DMS53 treated with DMSO at 0.1 percent for 48 hours (cell line): ENCODE measurements at regions not wholly inside any gene's neighbourhood (a gene's known extent, or its start where the extent isn't known, plus 50 kb on each side); places are given as distances from the start of the nearest gene placed in this dataset.

Source experiments
- DNase-seq: peaks from one replicate; lab custom pipeline; 2025; ENCODE audit not compliant: unreplicated experiment; lab: John Stamatoyannopoulos, UW

DNA sequence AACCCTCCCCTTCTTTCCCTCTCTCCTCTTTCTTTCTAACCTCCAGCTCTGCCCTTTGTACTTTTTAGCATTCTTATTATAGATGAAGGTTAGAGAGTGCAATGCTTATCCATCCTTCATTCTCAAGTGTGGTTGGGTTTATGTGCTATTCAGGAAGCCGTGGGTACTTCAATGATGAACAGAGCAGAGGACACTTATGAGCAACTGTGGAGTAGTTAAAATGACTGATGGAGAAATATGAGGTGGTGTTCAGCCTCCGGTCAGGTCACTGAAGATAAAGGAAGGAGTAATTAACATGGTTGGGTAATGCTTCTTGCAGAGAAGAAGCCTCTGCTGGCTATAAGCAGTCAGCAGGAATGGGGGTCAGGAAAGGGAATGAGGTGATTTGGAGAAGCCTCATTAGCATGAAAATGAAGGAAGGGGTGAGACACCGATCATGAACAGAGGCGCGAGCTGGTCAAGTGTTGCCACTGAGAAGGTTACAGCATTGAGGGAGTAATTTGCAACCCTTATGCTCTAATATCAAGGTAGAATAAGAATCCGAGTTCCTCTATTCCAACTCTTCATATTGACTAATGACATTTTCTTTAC lies 174.7 kb downstream of the LPIN1 start:
- no peak for DNase-seq

DNA sequence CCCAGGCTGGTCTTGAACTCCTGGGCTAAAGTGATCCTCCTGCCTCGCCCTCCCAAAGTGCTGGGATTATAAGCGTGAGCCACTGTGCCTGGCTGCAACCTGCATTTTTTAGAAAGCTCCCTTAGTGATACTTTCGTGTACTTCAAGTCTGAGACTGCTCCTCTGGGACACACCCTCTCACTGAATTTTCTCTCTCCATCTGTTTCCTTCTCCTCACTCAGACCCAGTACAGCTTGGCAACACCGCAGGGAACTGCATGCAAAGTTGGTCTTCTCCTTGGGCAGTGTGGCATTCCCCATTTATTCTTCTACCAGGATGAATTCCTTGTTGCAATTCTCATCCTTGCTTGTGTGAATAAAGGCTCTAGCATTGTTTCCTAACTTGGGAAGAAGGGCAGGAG lies 175.9 kb downstream of the LPIN1 start:
- DNase-seq, result no peak

DNA sequence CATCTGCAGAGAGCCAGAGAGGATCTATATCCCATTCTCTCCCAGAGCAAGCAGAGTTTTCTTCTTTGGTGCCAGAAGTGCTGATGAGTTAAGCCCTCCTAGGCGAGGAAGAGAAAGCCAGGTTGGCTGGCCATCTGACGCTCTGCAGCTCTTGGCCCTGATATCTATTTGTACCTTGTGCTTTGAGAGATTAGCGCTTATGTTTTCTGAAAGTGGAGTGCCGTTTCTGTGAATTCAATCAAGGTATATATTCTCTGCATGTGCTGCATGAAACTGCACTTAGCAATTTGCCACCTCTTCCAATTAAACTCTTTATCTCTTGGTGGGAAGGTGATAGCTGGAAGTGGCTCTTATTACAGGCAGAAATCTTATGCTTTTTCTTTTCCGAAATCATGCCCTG lies 177.5 kb downstream of the LPIN1 start:
- no peak for DNase-seq

DNA sequence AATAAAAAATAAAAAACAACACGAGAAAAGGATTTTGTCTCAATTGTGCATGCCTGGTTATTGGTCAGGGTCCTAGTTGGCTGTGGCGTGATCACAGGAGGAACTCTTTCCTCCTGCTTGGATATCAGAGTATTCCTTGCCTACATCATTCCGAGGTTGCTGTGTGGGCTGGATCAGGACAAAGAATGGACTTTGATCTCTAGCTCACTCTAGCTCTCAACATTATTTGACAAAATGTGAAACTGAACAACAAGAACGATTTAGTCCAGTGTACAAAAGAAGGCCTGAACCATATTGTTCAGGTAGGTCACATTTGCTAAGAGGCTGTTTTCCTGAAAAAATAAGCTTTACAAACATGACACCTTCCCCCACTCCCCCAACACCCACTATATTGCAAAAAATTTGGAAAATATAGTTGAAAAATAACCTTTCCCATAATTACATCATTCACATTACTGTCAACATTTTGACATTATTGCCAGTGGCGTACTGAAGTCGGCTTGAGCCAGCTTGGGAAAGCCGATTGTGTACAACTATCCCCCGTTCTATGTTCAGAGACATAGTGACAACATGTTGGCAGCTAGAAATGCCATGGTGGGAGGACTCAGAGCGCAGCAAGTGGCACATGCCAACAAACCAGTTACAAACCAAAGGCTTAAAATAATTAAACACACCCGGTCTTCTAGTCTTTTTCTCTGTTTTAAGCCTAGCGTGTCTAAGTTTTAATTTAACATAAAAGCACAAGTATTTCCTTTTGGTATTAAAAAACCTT lies 179.0 kb downstream of the LPIN1 start:
- peak; percentile 8 for DNase-seq

DNA sequence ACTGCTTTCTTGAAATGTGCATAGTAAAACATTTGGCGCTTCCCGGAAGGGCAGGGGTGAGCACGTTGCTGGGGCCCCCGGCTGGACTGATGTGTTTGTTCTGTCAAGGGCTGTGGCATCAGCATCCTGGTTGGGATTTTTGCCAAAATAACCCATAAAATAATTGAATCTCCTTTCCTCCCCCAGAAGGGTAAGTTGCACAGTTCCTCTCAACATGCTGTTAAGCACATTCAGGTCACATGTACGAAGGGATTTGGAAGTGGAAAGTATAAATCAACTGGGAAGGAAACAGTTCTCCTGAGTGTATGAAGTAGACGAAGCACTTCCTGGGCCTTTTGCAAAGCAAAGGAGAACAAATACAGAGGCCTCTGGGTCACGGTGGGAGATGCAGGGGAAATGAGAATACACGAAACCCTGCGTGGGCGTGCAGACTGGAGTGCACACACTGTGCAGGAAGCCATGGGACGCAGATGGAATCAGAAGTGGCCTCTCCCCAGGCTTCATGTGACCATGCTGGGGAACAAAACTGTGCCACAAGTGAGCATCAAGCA lies 183.9 kb downstream of the LPIN1 start:
- no peak for DNase-seq

DNA sequence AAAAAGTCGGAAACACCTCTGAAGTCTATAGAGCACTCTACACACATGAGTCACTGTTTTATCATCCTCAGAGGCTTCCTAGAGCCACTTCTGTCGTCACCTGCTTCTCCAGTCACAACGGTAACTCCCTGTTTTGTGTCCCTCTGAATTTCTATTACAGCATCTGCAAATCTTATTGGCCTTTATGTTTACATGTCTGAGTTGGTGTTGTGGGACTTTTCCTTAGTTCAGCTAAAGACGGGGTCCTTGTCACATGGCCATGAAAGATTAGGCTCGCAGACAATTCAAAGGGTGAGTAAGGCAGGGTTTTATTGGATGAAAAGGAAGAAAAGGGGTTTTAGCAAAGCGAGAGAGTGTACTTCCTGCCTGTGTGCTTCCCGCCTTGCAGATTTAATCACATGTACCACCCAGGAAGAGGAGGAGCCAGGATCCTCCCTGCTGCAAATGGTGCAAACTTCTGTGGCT lies 185.6 kb downstream of the LPIN1 start:
- DNase-seq, result peak; percentile 72

DNA sequence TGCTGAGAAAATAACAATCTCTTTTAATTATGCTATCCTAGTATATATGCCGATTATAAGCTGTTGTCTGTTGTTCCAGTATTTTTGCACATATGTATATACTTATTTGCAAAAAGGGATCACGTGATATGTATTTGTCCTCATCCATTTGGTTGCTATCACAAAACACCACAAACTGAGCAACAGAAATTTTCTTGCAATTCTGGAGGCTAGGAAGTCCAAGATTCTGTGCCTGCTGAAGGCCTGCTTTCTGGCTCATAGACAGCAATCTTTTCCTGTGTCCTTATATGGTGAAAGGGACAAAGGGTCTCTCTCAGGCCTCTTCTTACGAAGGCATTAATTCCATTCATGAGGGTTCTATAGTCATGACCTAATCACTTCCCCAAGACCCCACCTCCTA lies 186.5 kb downstream of the LPIN1 start:
- DNase-seq, result no peak

DNA sequence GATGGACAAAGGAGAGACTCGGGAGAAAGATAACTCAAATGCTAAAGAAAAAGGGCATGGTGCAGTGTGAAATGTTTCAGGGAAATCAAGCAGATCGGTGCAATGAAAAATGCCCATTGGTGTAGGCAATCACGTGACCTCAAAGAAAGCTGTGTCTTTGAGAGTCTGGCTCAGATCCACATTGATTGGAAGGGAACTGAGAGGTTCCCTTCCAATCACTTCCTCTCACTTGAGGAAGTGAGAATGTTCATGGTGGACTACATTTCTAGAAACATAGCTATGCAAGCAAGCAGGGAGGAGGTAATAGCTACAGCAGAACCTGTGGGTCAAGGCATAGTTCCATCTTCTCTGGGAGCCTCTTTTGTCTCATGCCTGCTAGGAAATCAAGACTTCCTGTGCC lies 187.4 kb downstream of the LPIN1 start:
- DNase-seq, result no peak

DNA sequence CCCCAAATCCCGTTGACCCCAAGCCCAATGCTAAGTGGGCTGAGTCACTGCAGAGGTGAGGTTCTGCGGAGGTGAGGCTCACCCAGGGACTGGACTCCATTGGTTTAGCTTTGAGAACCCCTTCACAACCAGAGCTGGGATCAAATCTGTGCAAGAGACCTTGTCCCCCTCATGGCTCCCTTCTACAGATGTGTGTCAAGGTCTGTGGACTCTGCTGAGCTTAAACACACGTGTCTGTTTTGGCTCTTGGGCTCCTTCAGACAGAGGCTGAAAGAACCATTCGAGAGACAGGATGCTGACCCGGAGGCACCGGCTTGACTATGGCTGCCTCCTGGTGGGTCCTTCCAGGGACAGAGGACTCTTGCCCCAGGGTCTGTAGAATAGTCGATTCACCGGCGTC lies 190.3 kb downstream of the LPIN1 start:
- DNase-seq, result no peak

DNA sequence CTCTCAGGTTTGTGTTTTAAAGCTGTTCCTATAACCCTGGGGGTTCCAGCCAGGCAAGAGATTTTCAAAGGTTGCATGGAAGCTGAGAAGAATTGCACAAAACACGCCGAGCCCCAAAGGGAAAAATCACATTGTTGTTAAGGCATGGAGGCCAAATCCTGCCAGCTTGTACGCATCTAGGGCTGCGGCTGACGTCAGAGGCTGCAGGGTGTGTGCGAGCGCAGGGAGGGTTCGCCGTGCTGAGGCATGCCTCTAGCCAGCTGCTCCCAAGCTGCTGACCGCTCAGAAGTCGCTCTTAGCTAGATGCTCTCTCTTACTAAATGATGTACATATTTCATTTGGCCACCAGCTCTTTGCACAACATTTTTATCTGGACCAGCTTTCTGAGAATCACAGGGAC lies 191.8 kb downstream of the LPIN1 start:
- DNase-seq, result no peak

DNA sequence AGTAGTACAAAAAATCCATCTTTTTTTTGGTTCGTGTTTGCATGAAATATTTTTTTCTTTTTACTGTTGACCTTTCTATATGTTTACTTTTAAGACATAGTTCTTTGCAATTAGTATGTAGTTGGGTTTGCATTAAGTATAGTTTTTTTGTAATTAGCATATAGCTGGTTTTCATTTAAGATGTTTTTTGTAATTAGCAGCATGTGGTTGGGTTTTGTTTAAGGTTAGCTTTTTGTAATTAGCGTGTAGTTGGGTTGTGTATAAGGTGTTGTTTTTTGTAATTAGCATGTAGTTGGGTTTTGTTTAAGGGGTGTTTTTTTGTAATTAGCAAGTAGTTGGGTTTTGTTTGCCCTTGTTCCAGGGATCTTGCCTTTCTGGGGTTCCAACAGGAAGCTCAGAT lies 193.1 kb downstream of the LPIN1 start:
- no peak for DNase-seq

DNA sequence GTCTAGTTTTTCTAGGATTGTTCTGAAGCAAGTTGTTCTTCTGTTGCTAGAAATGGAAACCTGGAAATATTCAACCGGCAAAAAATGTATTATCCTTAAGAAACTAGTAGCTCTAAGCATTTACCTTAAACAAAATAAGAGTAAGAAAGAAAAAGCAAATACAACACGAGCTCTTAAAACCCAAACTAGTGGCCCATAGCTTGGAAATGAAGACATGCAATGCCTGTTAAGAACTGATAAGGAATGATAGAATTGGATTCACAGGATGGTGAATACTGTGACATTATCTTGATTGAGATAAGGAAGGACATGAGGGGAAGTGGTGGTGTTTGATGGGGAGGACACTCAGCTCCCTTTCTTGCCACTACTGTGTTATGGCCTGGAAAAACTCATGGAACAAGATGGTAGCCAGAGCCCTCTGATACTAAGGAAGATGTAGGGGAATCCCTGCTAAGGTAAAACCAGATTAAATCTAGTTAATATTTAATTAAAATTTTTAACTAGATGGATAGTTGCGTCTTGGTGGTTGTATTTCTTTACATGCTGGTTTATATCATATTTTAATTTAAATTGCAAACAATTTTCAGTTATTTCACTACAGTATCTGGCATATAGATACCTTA lies 193.8 kb downstream of the LPIN1 start:
- DNase-seq, result no peak

DNA sequence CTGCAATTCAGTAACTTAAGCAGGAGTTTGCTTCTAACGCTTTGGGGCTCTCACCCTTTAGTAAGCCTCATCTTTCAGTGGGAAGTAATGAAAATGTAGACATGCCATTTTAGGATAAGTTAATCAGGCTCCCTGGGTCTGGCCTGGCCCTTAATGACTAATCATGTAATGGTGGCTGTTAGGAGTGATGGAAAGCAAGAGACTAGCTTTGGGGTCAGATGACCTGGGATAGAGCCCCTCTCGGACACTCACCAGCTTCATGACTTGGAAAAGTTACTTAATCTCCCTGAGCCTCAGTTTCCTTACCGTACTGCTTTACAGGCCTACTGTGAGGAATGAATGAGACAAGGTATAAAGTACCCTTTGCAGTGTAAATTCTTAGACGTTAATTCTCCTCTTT lies 194.4 kb downstream of the LPIN1 start:
- no peak for DNase-seq

DNA sequence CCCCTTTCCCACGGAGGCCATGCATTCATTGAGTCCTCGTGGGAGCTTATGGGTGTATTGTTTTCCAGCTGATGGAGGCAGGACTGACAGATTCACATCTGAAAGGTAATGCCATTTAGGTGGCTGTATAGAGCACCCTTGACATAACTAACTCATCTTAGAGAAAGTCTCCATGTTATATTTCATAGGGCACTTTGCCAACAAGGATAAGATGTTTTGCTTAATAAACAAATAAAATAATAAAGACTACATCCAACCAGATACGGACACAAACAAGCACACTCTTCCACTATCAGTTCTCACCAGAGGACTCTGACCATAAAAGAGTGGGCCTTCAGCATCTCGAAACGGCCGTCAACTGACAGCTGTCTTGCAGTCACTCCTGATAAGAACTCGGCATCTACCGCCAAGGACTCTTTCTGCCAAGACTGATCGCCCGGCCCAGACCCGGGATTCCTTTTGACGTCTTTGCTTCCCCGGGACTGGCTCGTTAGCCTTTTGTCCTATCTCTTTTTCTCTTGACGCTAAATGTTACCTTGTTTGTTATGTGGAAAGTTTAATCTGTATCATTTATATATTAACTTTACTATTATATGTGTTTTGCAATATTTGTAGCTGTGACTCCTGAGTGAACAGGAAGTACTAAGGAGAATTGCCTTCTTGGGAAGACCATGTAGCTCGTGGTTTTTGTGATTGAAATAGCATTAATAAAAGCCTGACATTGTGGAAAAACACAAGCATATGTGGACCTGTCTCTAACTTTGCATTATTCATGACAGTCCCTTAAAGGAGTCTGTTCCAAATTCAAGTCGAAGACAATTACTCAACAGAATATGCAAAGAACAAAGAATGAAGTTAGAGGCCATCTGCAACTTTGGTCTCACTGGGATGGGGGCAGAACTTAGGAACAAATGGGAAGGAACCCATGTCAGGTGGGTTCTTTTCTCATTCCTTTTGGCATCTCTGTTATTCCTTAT lies 195.1 kb downstream of the LPIN1 start:
- no peak for DNase-seq

DNA sequence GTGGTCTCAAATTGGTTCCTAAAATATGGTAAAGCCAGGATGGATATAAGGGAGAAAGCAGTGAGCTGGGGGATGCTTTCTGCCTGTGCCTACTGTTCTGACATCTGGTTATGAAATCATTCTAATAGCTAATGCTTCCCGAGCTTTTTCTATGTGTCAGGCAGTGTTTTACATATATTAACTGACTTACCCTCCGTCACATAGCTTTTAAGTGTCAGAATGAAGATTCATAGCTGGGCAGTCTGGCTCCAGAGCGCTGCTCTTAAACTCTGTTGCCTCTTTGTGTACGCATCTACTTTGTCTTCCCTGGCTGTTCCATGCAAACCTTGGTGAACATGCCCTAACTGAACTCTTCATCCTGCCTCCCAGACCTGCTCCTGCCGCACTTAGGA lies 195.7 kb downstream of the LPIN1 start:
- DNase-seq, result no peak

DNA sequence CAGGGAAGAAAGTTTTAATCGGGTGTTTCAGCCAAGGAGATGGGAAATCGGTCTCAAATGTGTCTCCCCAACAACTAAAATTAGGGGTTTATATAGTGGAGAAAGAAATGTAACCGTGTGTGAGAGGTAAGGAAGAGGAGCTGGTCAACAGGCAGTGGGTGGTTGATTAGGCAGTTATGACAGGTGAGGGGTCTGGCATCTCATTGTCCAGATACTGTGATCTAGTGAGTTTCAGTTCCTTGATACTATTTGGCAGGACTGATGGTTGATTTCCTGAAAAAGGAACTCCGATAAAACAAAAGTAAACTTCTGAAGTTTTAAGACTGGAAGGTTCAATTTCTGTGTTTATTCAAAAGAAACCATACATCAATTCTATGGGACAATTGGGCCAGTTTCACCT lies 197.9 kb downstream of the LPIN1 start:
- no peak for DNase-seq

DNA sequence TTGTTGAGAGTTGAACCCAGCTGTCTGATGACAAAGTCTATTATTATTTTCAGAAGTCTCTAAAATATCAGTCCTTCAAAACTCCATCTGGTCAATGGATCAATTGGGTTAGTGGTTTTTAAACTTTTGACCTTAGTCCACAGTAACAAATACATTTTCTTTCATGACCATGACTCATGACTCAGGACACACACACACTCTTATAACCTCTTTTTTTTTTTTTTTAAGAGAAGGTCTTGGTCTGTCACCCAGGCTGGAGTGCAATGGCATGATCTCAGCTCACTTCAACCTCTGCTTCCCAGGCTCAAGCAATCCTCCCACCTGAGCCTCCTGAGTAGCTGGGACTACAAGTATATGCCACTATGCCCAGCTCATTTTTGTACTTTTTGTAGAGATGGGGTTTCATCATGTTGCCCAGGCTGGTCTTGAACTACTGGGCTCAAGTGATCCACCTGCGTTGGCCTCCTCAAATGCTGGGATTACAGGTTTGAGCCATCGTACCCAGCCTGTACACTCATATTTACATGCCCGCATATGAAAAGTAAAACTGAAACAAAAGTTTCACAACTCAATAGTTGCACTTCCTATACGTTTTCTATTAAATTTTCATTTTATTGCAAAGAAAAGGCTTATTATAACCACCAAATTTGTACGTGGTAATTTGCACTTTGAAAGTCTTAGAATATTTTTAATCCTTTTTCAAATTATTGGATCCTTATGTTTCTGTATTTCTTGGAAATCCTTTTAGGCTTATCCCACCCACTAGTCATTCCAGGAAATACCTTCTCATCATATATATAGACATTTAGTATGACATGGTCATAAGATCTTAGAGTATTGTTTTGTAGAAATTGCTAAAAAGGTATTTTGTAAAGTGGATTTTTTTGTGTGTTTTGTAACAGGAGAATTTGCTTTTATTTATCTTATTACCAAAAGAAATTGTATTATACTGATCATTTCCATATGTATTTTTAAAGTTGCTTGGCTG lies 199.0 kb downstream of the LPIN1 start:
- no peak for DNase-seq

DNA sequence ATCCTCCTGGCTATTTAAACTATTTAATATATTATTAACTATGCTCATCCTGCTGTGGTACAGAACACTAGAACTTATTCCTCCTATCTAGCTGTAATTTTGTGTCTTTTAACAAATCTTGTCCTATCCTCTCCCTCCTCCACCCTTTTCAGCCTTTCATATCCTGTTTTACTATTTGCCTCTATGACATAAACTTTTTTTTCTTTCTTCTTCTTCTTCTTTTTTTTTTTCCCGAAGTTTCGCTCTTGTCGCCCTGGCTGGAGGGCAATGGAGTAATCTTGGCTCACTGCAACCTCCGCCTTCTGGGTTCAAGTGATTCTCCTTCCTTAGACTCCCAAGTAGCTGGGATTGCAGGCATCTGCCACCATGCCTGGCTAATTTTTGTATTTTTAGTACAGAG lies 201.5 kb downstream of the LPIN1 start:
- no peak for DNase-seq

DNA sequence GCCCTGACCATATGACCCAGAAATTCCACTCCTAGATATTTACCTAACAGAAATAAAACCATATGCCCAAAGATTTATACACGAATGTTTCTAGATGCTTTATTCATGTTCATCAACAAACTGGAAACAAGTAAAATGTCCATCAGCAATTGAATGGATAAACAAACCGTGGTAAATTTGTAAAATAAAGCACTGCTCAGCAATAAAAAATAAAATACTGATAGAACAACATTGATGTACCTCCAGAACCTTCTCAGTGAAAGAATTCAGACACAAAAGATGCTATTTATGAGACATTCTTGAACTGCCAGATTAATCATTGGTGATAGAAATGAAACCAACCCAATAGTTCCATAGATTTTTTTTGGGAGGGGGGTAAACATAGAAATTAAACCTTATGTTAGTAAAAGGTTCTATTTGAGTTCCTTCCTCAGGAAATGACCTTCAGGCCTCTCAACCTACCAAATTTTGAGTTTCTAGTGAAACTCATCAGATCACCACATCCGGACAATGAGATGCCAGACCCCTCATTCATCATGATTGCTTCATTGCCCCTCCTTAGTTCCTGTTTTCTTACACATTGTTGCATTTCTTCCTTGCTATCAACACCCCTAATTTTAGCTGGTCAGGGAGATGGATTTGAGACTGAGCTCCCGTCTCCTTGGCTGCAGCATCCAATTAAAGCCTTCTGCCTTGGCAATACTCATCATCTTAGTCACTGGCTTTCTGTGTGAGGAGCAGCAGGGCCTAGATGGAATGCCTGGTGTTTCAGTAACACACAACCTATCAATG lies 203.5 kb downstream of the LPIN1 start:
- DNase-seq, result no peak
